H9 (cell line): ENCODE measurements at regions not wholly inside any gene's neighbourhood (a gene's known extent, or its start where the extent isn't known, plus 50 kb on each side); places are given as distances from the start of the nearest gene placed in this dataset.

ENCODE experiments used
- DNase-seq: peaks from one replicate; pipeline ENCODE4 v3.0.0-alpha.2; 2017
- H2AFZ ChIP-seq: one replicate; pipeline ENCODE4 v1.6.1; 2013; ENCODE audit warnings: mild to moderate bottlenecking, low read length, control low read depth, moderate library complexity
- H2AK5ac ChIP-seq: 2 replicates; pipeline ENCODE4 v1.6.1; 2013; ENCODE audit warnings: low read length, control low read depth, mixed read lengths; ENCODE audit not compliant: insufficient read length
- H2BK120ac ChIP-seq: one replicate; pipeline ENCODE4 v1.6.1; 2013; ENCODE audit warnings: low read depth, mild to moderate bottlenecking, low read length, control low read depth, inconsistent platforms; ENCODE audit not compliant: poor library complexity, severe bottlenecking
- H2BK12ac ChIP-seq: 2 replicates; pipeline ENCODE4 v1.6.1; 2013; ENCODE audit warnings: low read length, control low read depth, mixed read lengths, low read depth; ENCODE audit not compliant: insufficient read length
- H2BK15ac ChIP-seq: 2 replicates; pipeline ENCODE4 v1.6.1; 2013; ENCODE audit warnings: low read depth, low read length, control low read depth
- H2BK20ac ChIP-seq: one replicate; pipeline ENCODE4 v1.6.1; 2013; ENCODE audit warnings: low read depth, mild to moderate bottlenecking, low read length, control low read depth, inconsistent platforms; ENCODE audit not compliant: poor library complexity, severe bottlenecking
- H2BK5ac ChIP-seq: 2 replicates; pipeline ENCODE4 v1.6.1; 2013; ENCODE audit warnings: low read length, control low read depth, mixed read lengths; ENCODE audit not compliant: insufficient read length
- H3K14ac ChIP-seq: 2 replicates; pipeline ENCODE4 v1.6.1; 2013; ENCODE audit warnings: low read length, control low read depth; ENCODE audit not compliant: insufficient read depth
- H3K18ac ChIP-seq: 2 replicates; pipeline ENCODE4 v1.6.1; 2013; ENCODE audit warnings: low read depth, mild to moderate bottlenecking, mixed read lengths, low read length, control low read depth; ENCODE audit not compliant: insufficient read length
- H3K23ac ChIP-seq: 2 replicates; pipeline ENCODE4 v1.6.1; 2013; ENCODE audit warnings: low read length, control low read depth, mixed read lengths, low read depth; ENCODE audit not compliant: insufficient read length
- H3K23me2 ChIP-seq: 2 replicates; pipeline ENCODE4 v1.6.1; 2013; ENCODE audit warnings: low read depth, mild to moderate bottlenecking, mixed read lengths, low read length, control low read depth; ENCODE audit not compliant: insufficient read length, poor library complexity, severe bottlenecking
- H3K27ac ChIP-seq: 2 replicates; pipeline ENCODE4 v1.5.1; 2013; ENCODE audit warnings: low read length, control low read depth, mixed read lengths, low read depth; ENCODE audit not compliant: insufficient read length
- H3K27me3 ChIP-seq: 2 replicates; pipeline ENCODE4 v1.6.1; 2013; ENCODE audit warnings: low read length, control low read depth, inconsistent platforms; ENCODE audit not compliant: insufficient read depth
- H3K4ac ChIP-seq: 2 replicates; pipeline ENCODE4 v1.6.1; 2013; ENCODE audit warnings: low read depth, mild to moderate bottlenecking, control low read depth, inconsistent platforms, low read length, moderate library complexity
- H3K4me1 ChIP-seq: 2 replicates; pipeline ENCODE4 v1.6.1; 2013; ENCODE audit warnings: low read length, control low read depth, inconsistent platforms; ENCODE audit not compliant: insufficient read depth
- H3K4me2 ChIP-seq: 2 replicates; pipeline ENCODE4 v1.6.1; 2013; ENCODE audit warnings: low read length, control low read depth, mixed read lengths; ENCODE audit not compliant: insufficient read length, insufficient read depth
- H3K56ac ChIP-seq: 2 replicates; pipeline ENCODE4 v1.6.1; 2013; ENCODE audit warnings: low read depth, mild to moderate bottlenecking, mixed read lengths, low read length, control low read depth; ENCODE audit not compliant: insufficient read length
- H3K79me1 ChIP-seq: 2 replicates; pipeline ENCODE4 v1.6.1; 2013; ENCODE audit warnings: low read depth, mild to moderate bottlenecking, moderate library complexity, low read length, control low read depth, inconsistent platforms; ENCODE audit not compliant: insufficient read depth, poor library complexity, severe bottlenecking
- H3K79me2 ChIP-seq: 2 replicates; pipeline ENCODE4 v1.6.1; 2013; ENCODE audit warnings: low read length, control low read depth, inconsistent platforms; ENCODE audit not compliant: insufficient read depth
- H3K9ac ChIP-seq: 2 replicates; pipeline ENCODE4 v1.6.1; 2013; ENCODE audit warnings: low read length, control low read depth, mixed read lengths; ENCODE audit not compliant: insufficient read length; ENCODE audit errors: extremely low read depth
- H3K9me3 ChIP-seq: one replicate; pipeline ENCODE4 v1.6.1; 2013; ENCODE audit warnings: low read depth, low read length, inconsistent platforms; ENCODE audit not compliant: control insufficient read depth
- H3T11ph ChIP-seq: one replicate; pipeline ENCODE4 v1.6.1; 2013; ENCODE audit warnings: mild to moderate bottlenecking, low read length, control low read depth, inconsistent platforms
- H4K20me1 ChIP-seq: one replicate; pipeline ENCODE4 v1.6.1; 2013; ENCODE audit not compliant: control insufficient read depth, insufficient read length, insufficient read depth
- H4K5ac ChIP-seq: 2 replicates; pipeline ENCODE4 v1.6.1; 2013; ENCODE audit warnings: low read depth, mild to moderate bottlenecking, mixed read lengths, low read length, control low read depth; ENCODE audit not compliant: insufficient read length
- H4K8ac ChIP-seq: replicated peaks from 2 replicates; pipeline ENCODE4 v1.6.1; 2013; ENCODE audit warnings: low read length, control low read depth, mixed read lengths, low read depth; ENCODE audit not compliant: insufficient read length
- H4K91ac ChIP-seq: 2 replicates; pipeline ENCODE4 v1.6.1; 2013; ENCODE audit warnings: low read depth, mild to moderate bottlenecking, moderate library complexity, mixed read lengths, low read length, control low read depth; ENCODE audit not compliant: insufficient read length
- H3K27ac Mint-ChIP-seq, 3 experiments: 2 replicates in 2 of 3; 3 replicates in 1 of 3; pipeline ENCODE4 v1.8.0; 2020 to 2021; ENCODE audit warnings: mixed read lengths in 3 of 3, mild to moderate bottlenecking in 1 of 3, moderate library complexity in 1 of 3
- H3K27me3 Mint-ChIP-seq: 2 replicates; pipeline ENCODE4 v1.8.0; 2021; ENCODE audit warnings: low read depth, mild to moderate bottlenecking, moderate library complexity, mixed read lengths
- H3K36me3 Mint-ChIP-seq, 3 experiments: 2 replicates in 2 of 3; 3 replicates in 1 of 3; pipeline ENCODE4 v1.8.0; 2020 to 2021; ENCODE audit warnings: low read depth in 3 of 3, mixed read lengths in 3 of 3; ENCODE audit not compliant: insufficient read depth in 1 of 3
- H3K4me1 Mint-ChIP-seq, 2 experiments: 2 replicates each; pipeline ENCODE4 v1.8.0; 2020; ENCODE audit warnings: mixed read lengths in 2 of 2
- H3K4me3 Mint-ChIP-seq, 2 experiments: 2 replicates in 1 of 2; 3 replicates in 1 of 2; pipeline ENCODE4 v1.8.0; 2020 to 2021; ENCODE audit warnings: mild to moderate bottlenecking in 2 of 2, mixed read lengths in 2 of 2, moderate library complexity in 1 of 2
- H3K9me3 Mint-ChIP-seq, 2 experiments: 2 replicates in 1 of 2; 3 replicates in 1 of 2; pipeline ENCODE4 v1.8.0; 2020; ENCODE audit warnings: mild to moderate bottlenecking in 2 of 2, mixed read lengths in 2 of 2, moderate library complexity in 1 of 2
- CTCF ChIP-seq: fragments of 200-600 bp; sonication (generic); conservative IDR thresholded peaks from 3 replicates; pipeline ENCODE4 v1.8.0; 2021; ENCODE audit warnings: antibody characterized with exemption, mild to moderate bottlenecking
- WGBS: extraction: QIAGEN DNeasy Blood & Tissue Kit; methylation state at CpG from one replicate; pipeline ENCODE4 v1.1.7; 2013; ENCODE audit warnings: missing lambda C conversion rate, low lambda C conversion rate, mixed read lengths; ENCODE audit not compliant: insufficient read length; ENCODE audit errors: extremely low coverage; 5-methylcytosine and 5-hydroxymethylcytosine counted together

GRCh38 chr13:106056851-106057250, 478.6 kb downstream of the EFNB2 start:
- Mint-ChIP-seq H3K4me1 (peaks cover 3% of the 10 kb centered on the region in 2 experiments; a peak in 3 of 4 replicates), H3K4me3 (no peak overlapping the region), H3K27me3 (no peaks in the 10 kb centered on the region; the same call in 1 of the 2 replicates), H3K9me3 (no peaks in the 10 kb centered on the region; a peak in 1 of 5 replicates), H3K36me3 (peaks cover 0 to 4% (median 2%) of the 10 kb centered on the region in 3 experiments; a peak in 2 of 7 replicates), H3K27ac (no peak overlapping the region)
- no peak overlapping the region for H2BK15ac ChIP-seq
- H3K79me2 ChIP-seq: no peaks in the 10 kb centered on the region
- no peak overlapping the region for H3K4me2 ChIP-seq
- no peak for TF ChIP-seq CTCF
- no peaks in the 10 kb centered on the region for H3K4me1 ChIP-seq
- WGBS: no CpG with 5 or more reads among the region's 2 CpGs
- no peak overlapping the region for H4K91ac ChIP-seq
- H3K23ac ChIP-seq: no peak overlapping the region
- H3T11ph ChIP-seq: no peak overlapping the region
- no peaks in the 10 kb centered on the region for H3K23me2 ChIP-seq
- H3K27me3 ChIP-seq: no peaks in the 10 kb centered on the region
- no peak overlapping the region for H2BK5ac ChIP-seq
- H4K20me1 ChIP-seq: no peaks in the 10 kb centered on the region
- no peaks in the 10 kb centered on the region for H3K79me1 ChIP-seq
- H2BK20ac ChIP-seq: no peak overlapping the region
- H2AFZ ChIP-seq: no peak overlapping the region
- H3K9me3 ChIP-seq: no peaks in the 10 kb centered on the region
- H2BK12ac ChIP-seq: no peak overlapping the region
- no peak overlapping the region for H3K9ac ChIP-seq
- H2BK120ac ChIP-seq: no peak overlapping the region
- no peak overlapping the region for H3K27ac ChIP-seq
- no peak overlapping the region for H3K18ac ChIP-seq
- no peak overlapping the region for H2AK5ac ChIP-seq
- DNase-seq: no peak
- H3K4ac ChIP-seq: no peak overlapping the region
- no peak overlapping the region for H3K56ac ChIP-seq
- H4K5ac ChIP-seq: no peak overlapping the region
- no peak overlapping the region for H4K8ac ChIP-seq
- no peak overlapping the region for H3K14ac ChIP-seq
